ENCODE measurements at regions not wholly inside any gene's neighbourhood (a gene's known extent, or its start where the extent isn't known, plus 50 kb on each side); places are given as distances from the start of the nearest gene placed in this dataset.

GRCh38 chr10:14438057-14438456 lies 107.3 kb upstream of the FRMD4A start:
- H4K20me1 ChIP-seq (ENCODE audit: control insufficient read depth, insufficient read depth, low read length, poor library complexity, severe bottlenecking): no peaks in the 10 kb centered on the region
- H3K9me3 ChIP-seq (ENCODE audit: control extremely low read depth in 1 of 3, control insufficient read depth in 2 of 3, insufficient read depth in 1 of 3, low read length in 2 of 3): no peaks in the 10 kb centered on the region
- H3K4me3 ChIP-seq (ENCODE audit: control extremely low read depth in 1 of 5, extremely low read depth in 1 of 5, insufficient read depth in 1 of 5, low read depth in 2 of 5, low read length in 4 of 5): no peak overlapping the region
- Mint-ChIP-seq H3K27me3 (peaks cover 51% of the 10 kb centered on the region), H3K4me1 (no peaks in the 10 kb centered on the region), H3K4me3 (no peak overlapping the region), H3K9me3 (ENCODE audit: insufficient read depth) (no peaks in the 10 kb centered on the region), H3K27ac (no peak overlapping the region)
- ChIA-PET POLR2A (no interaction called here), CTCF (no interaction called here)
- H3K36me3 ChIP-seq (replicated peaks in 1 of 2; ENCODE audit: control extremely low read depth in 1 of 2, control insufficient read depth in 1 of 2, extremely low read depth in 1 of 2, insufficient read depth in 2 of 2, low read length in 1 of 2): no peaks in the 10 kb centered on the region
- DNase-seq (no peak), ATAC-seq (ENCODE audit: low read depth) (no peak)
- no peak overlapping the region for H2AFZ ChIP-seq (ENCODE audit: insufficient read depth, low read depth, low read length, poor library complexity, severe bottlenecking)
- no peaks in the 10 kb centered on the region for H3K79me2 ChIP-seq (ENCODE audit: control insufficient read depth, insufficient read depth, low read length)
- no peak for TF ChIP-seq CTCF (IDR thresholded peaks at IDR 0.05)
- TF ChIP-seq EZH2 (IDR thresholded peaks at IDR 0.05; ENCODE audit: borderline replicate concordance, insufficient read depth, low read depth, low read length, poor library complexity, severe bottlenecking): no peak
- H3K27me3 ChIP-seq (replicated peaks in 1 of 4; ENCODE audit: control extremely low read depth in 1 of 4, control insufficient read depth in 3 of 4, insufficient read depth in 4 of 4, low read length in 3 of 4): peaks cover 0 to 8% (median 3%) of the 10 kb centered on the region in 4 experiments
- no peak overlapping the region for H3K27ac ChIP-seq (ENCODE audit: low read length in 2 of 2)
- intact Hi-C loops (cut with micrococcal nuclease): no loop called here
- H3K9ac ChIP-seq (ENCODE audit: low read length): no peak overlapping the region
- no peak overlapping the region for H3K4me2 ChIP-seq (replicated peaks; ENCODE audit: low read depth, low read length, poor library complexity, severe bottlenecking)
- no peaks in the 10 kb centered on the region for H3K4me1 ChIP-seq (ENCODE audit: control insufficient read depth in 2 of 2, insufficient read depth in 2 of 2, low read length in 2 of 2)
- no CpG with 5 or more reads among the region's 1 CpG for WGBS (ENCODE audit: insufficient coverage)

GRCh38 chr10:14435976-14436632 lies 105.4 kb upstream of the FRMD4A start:
- ChIA-PET CTCF (no interaction called here), POLR2A (no interaction called here)
- TF ChIP-seq CTCF (IDR thresholded peaks at IDR 0.05): no peak
- no peak for TF ChIP-seq EZH2 (IDR thresholded peaks at IDR 0.05; ENCODE audit: borderline replicate concordance, insufficient read depth, low read depth, low read length, poor library complexity, severe bottlenecking)
- intact Hi-C loops (cut with micrococcal nuclease): no loop called here
- no peak overlapping the region for H3K4me3 Mint-ChIP-seq
- H3K27me3 ChIP-seq (replicated peaks in 1 of 4; ENCODE audit: control extremely low read depth in 1 of 4, control insufficient read depth in 3 of 4, insufficient read depth in 4 of 4, low read length in 3 of 4): peaks cover 0 to 8% (median 3%) of the 10 kb centered on the region in 4 experiments
- H3K9ac ChIP-seq (ENCODE audit: low read length): no peak overlapping the region
- H3K4me1 ChIP-seq (ENCODE audit: control insufficient read depth in 2 of 2, insufficient read depth in 2 of 2, low read length in 2 of 2): no peaks in the 10 kb centered on the region
- H3K27ac Mint-ChIP-seq: no peak overlapping the region
- H3K4me2 ChIP-seq (replicated peaks; ENCODE audit: low read depth, low read length, poor library complexity, severe bottlenecking): no peak overlapping the region
- peaks cover 42% of the 10 kb centered on the region for H3K27me3 Mint-ChIP-seq
- H3K9me3 ChIP-seq (ENCODE audit: control extremely low read depth in 1 of 3, control insufficient read depth in 2 of 3, insufficient read depth in 1 of 3, low read length in 2 of 3): no peaks in the 10 kb centered on the region
- H3K79me2 ChIP-seq (ENCODE audit: control insufficient read depth, insufficient read depth, low read length): no peaks in the 10 kb centered on the region
- 75% methylated on average over 3 of the region's 7 CpGs for WGBS (ENCODE audit: insufficient coverage)
- H3K4me1 Mint-ChIP-seq: no peaks in the 10 kb centered on the region
- no peaks in the 10 kb centered on the region for H3K9me3 Mint-ChIP-seq (ENCODE audit: insufficient read depth)
- H3K36me3 ChIP-seq (replicated peaks in 1 of 2; ENCODE audit: control extremely low read depth in 1 of 2, control insufficient read depth in 1 of 2, extremely low read depth in 1 of 2, insufficient read depth in 2 of 2, low read length in 1 of 2): no peaks in the 10 kb centered on the region
- no peak for DNase-seq
- ATAC-seq (ENCODE audit: low read depth): no peak
- no peak overlapping the region for H3K4me3 ChIP-seq (ENCODE audit: control extremely low read depth in 1 of 5, extremely low read depth in 1 of 5, insufficient read depth in 1 of 5, low read depth in 2 of 5, low read length in 4 of 5)
- H3K27ac ChIP-seq (ENCODE audit: low read length in 2 of 2): no peak overlapping the region
- H4K20me1 ChIP-seq (ENCODE audit: control insufficient read depth, insufficient read depth, low read length, poor library complexity, severe bottlenecking): no peaks in the 10 kb centered on the region
- H2AFZ ChIP-seq (ENCODE audit: insufficient read depth, low read depth, low read length, poor library complexity, severe bottlenecking): no peak overlapping the region

Data from B cell (primary cell).